ENCODE measurements at regions not wholly inside any gene's neighbourhood (a gene's known extent, or its start where the extent isn't known, plus 50 kb on each side); places are given as distances from the start of the nearest gene placed in this dataset.

DNA sequence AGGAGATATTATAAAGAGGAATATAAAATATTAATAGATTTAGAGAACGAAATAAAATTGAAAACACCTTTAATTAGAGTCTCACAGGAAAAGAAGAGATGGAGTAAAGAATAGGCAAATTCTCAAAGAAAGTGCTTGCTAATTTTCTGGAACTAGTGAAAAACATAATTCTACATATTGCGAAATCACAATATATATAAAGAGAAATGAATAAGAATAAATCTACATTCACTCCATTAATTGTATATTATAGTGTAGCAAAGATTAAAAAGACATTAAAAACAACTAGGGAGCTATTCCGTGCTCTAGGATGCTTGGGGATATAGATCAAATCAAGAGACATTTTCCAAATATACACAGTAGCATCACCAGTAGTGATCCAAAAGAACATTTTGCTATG, 685.2 kb upstream of the NCAM2 start:
- no peak for TF ChIP-seq SIN3A (IDR thresholded peaks at IDR 0.05; ENCODE audit: borderline replicate concordance, insufficient read depth, low read depth, low read length)
- TF ChIP-seq, protein P1, sequence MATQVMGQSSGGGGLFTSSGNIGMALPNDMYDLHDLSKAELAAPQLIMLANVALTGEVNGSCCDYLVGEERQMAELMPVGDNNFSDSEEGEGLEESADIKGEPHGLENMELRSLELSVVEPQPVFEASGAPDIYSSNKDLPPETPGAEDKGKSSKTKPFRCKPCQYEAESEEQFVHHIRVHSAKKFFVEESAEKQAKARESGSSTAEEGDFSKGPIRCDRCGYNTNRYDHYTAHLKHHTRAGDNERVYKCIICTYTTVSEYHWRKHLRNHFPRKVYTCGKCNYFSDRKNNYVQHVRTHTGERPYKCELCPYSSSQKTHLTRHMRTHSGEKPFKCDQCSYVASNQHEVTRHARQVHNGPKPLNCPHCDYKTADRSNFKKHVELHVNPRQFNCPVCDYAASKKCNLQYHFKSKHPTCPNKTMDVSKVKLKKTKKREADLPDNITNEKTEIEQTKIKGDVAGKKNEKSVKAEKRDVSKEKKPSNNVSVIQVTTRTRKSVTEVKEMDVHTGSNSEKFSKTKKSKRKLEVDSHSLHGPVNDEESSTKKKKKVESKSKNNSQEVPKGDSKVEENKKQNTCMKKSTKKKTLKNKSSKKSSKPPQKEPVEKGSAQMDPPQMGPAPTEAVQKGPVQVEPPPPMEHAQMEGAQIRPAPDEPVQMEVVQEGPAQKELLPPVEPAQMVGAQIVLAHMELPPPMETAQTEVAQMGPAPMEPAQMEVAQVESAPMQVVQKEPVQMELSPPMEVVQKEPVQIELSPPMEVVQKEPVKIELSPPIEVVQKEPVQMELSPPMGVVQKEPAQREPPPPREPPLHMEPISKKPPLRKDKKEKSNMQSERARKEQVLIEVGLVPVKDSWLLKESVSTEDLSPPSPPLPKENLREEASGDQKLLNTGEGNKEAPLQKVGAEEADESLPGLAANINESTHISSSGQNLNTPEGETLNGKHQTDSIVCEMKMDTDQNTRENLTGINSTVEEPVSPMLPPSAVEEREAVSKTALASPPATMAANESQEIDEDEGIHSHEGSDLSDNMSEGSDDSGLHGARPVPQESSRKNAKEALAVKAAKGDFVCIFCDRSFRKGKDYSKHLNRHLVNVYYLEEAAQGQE (IDR thresholded peaks at IDR 0.05; ENCODE audit: insufficient read depth in 1 of 2, low read depth in 2 of 2, low read length in 1 of 2), result no peak
- no peak for TF ChIP-seq POLR2AphosphoS5 (IDR thresholded peaks at IDR 0.05; ENCODE audit: low read depth, low read length)
- TF ChIP-seq TCF7L2 (IDR thresholded peaks at IDR 0.05; ENCODE audit: low read depth, low read length), result no peak
- TF ChIP-seq, protein P2, sequence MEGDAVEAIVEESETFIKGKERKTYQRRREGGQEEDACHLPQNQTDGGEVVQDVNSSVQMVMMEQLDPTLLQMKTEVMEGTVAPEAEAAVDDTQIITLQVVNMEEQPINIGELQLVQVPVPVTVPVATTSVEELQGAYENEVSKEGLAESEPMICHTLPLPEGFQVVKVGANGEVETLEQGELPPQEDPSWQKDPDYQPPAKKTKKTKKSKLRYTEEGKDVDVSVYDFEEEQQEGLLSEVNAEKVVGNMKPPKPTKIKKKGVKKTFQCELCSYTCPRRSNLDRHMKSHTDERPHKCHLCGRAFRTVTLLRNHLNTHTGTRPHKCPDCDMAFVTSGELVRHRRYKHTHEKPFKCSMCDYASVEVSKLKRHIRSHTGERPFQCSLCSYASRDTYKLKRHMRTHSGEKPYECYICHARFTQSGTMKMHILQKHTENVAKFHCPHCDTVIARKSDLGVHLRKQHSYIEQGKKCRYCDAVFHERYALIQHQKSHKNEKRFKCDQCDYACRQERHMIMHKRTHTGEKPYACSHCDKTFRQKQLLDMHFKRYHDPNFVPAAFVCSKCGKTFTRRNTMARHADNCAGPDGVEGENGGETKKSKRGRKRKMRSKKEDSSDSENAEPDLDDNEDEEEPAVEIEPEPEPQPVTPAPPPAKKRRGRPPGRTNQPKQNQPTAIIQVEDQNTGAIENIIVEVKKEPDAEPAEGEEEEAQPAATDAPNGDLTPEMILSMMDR (IDR thresholded peaks at IDR 0.05), result no peak
- in situ Hi-C loops (cut with HindIII; ENCODE audit: low pct_unique_long_range_greater_than_20kb, low sequenced_read_pairs) (no loop called here), intact Hi-C loops (cut with micrococcal nuclease; ENCODE audit: unreplicated experiment) (no loop called here)
- no peaks in the 10 kb centered on the region for H3K4me1 ChIP-seq (ENCODE audit: control insufficient read depth, insufficient read depth, low read length)
- ATAC-seq, result no peak
- H3K4me3 ChIP-seq (ENCODE audit: low read depth in 2 of 2, low read length in 2 of 2), result no peak overlapping the region
- DNase-seq (ENCODE audit: low read depth, low spot score), result no peak
- no peak overlapping the region for H3K27ac ChIP-seq (ENCODE audit: low read length)
- POLR2A ChIA-PET, result no interaction called here
- CTCF ChIA-PET, result no interaction called here
- H3K27me3 ChIP-seq (ENCODE audit: control insufficient read depth, insufficient read depth, low read length), result no peaks in the 10 kb centered on the region
- no peaks in the 10 kb centered on the region for H3K9me3 ChIP-seq (ENCODE audit: control insufficient read depth, insufficient read depth, low read depth, low read length)
- BruUV-seq (replicated peaks), result no TSS peak
- H3K36me3 ChIP-seq (ENCODE audit: control insufficient read depth, insufficient read depth, low read length), result no peaks in the 10 kb centered on the region

DNA sequence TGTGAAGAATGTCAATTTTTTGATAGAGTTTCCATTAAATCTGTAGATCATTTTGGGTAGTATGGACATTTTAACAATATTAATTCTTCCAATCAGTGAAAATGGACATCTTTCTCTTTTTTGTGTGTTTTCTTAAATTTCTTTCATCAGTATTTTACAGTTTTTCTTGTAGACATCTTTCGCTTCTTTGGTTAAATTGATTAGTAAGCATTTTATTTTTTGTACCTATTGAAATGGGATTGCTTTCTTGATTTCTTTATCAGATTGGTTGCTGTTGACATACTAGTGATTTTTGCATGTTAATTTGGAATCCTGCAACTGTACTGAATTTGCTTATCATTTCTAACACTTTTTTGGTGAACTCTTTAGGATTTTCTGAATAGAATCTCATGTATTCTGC, 683.2 kb upstream of the NCAM2 start:
- ChIA-PET POLR2A (no interaction called here), CTCF (no interaction called here)
- BruUV-seq (replicated peaks), result no TSS peak
- Histone ChIP-seq H3K27ac (ENCODE audit: low read length) (no peak overlapping the region), H3K9me3 (ENCODE audit: control insufficient read depth, insufficient read depth, low read depth, low read length) (no peaks in the 10 kb centered on the region), H3K4me3 (ENCODE audit: low read depth in 2 of 2, low read length in 2 of 2) (no peak overlapping the region), H3K36me3 (ENCODE audit: control insufficient read depth, insufficient read depth, low read length) (no peaks in the 10 kb centered on the region), H3K4me1 (ENCODE audit: control insufficient read depth, insufficient read depth, low read length) (no peaks in the 10 kb centered on the region), H3K27me3 (ENCODE audit: control insufficient read depth, insufficient read depth, low read length) (no peaks in the 10 kb centered on the region)
- in situ Hi-C loops (cut with HindIII; ENCODE audit: low pct_unique_long_range_greater_than_20kb, low sequenced_read_pairs) (no loop called here), intact Hi-C loops (cut with micrococcal nuclease; ENCODE audit: unreplicated experiment) (no loop called here)
- DNase-seq (ENCODE audit: low read depth, low spot score) (no peak), ATAC-seq (no peak)
- TF ChIP-seq POLR2AphosphoS5 (IDR thresholded peaks at IDR 0.05; ENCODE audit: low read depth, low read length) (no peak), TCF7L2 (IDR thresholded peaks at IDR 0.05; ENCODE audit: low read depth, low read length) (no peak), SIN3A (IDR thresholded peaks at IDR 0.05; ENCODE audit: borderline replicate concordance, insufficient read depth, low read depth, low read length) (no peak)
- TF ChIP-seq, protein P1 (IDR thresholded peaks at IDR 0.05; ENCODE audit: insufficient read depth in 1 of 2, low read depth in 2 of 2, low read length in 1 of 2), result no peak
- TF ChIP-seq, protein P2 (IDR thresholded peaks at IDR 0.05), result no peak
